ENCODE measurements at regions not wholly inside any gene's neighbourhood (a gene's known extent, or its start where the extent isn't known, plus 50 kb on each side); places are given as distances from the start of the nearest gene placed in this dataset.

GRCh38 chrX:13189380-13189779 lies 130.5 kb downstream of the ATXN3L start:
- TF ChIP-seq POLR2A (IDR thresholded peaks at IDR 0.05; ENCODE audit: low read length) (no peak), GATA1 (IDR thresholded peaks at IDR 0.05; ENCODE audit: low read depth, low read length) (no peak)
